Vagina (tissue), 2 donors: ENCODE measurements at regions not wholly inside any gene's neighbourhood (a gene's known extent, or its start where the extent isn't known, plus 50 kb on each side); places are given as distances from the start of the nearest gene placed in this dataset.

Experiments used
- CTCF ChIP-seq, 3 experiments: fragments of 450-650 bp in 2 of 3; fragments of 200-600 bp in 1 of 3; sonication (generic) in 1 of 3; IDR thresholded peaks; one replicate each; pipeline ENCODE4 v1.5.1; 2017 to 2019; ENCODE audit warnings: antibody characterized with exemption in 3 of 3, mild to moderate bottlenecking in 2 of 3, moderate library complexity in 2 of 3
- POLR2AphosphoS5 ChIP-seq, 2 donors: sonication (generic); formaldehyde crosslinking; IDR thresholded peaks; one replicate each; pipeline ENCODE4 v1.9.0; 2017; ENCODE audit warnings: antibody characterized with exemption in 2 of 2, mild to moderate bottlenecking in 2 of 2, low read depth in 1 of 2; ENCODE audit not compliant: insufficient read depth in 1 of 2

GRCh38 chr15:47352217-47352616, 365.1 kb upstream of the SEMA6D start:
- TF ChIP-seq CTCF (IDR thresholded peaks at IDR 0.05) (no peak), POLR2AphosphoS5 (IDR thresholded peaks at IDR 0.05; ENCODE audit: insufficient read depth in 1 of 2, low read depth in 1 of 2) (no peak)
